Calu3 (cell line): ENCODE measurements at regions not wholly inside any gene's neighbourhood (a gene's known extent, or its start where the extent isn't known, plus 50 kb on each side); places are given as distances from the start of the nearest gene placed in this dataset.

Source experiments
- BruUV-seq: library from RNA; stranded (reverse); fragments of 400-500 nt; replicated peaks from 2 replicates; lab custom pipeline; 2021; lab: Mats Ljungman, UMichigan
- CTCF ChIA-PET: fragments of 300-600 bp; sonication (Branson Sonifier 250); formaldehyde crosslinking; loops from one replicate; lab custom pipeline; 2022; ENCODE audit warnings: antibody characterized with exemption; lab: Charles Lee
- DNase-seq: peaks from one replicate; pipeline ENCODE4 v3.0.0; 2022
- H3K27ac Mint-ChIP-seq: one replicate; pipeline ENCODE4 v1.8.0; 2022; ENCODE audit warnings: mixed read lengths; ENCODE audit not compliant: unreplicated experiment
- H3K27me3 Mint-ChIP-seq: one replicate; pipeline ENCODE4 v1.8.0; 2022; ENCODE audit warnings: mixed read lengths; ENCODE audit not compliant: unreplicated experiment
- H3K36me3 Mint-ChIP-seq: one replicate; pipeline ENCODE4 v1.8.0; 2022; ENCODE audit warnings: mild to moderate bottlenecking, moderate library complexity, mixed read lengths; ENCODE audit not compliant: insufficient read depth, unreplicated experiment
- H3K4me1 Mint-ChIP-seq: one replicate; pipeline ENCODE4 v1.8.0; 2022; ENCODE audit warnings: mild to moderate bottlenecking, low read depth, mixed read lengths; ENCODE audit not compliant: unreplicated experiment
- H3K4me3 Mint-ChIP-seq: one replicate; pipeline ENCODE4 v1.8.0; 2022; ENCODE audit warnings: mild to moderate bottlenecking, low read depth, moderate library complexity, mixed read lengths; ENCODE audit not compliant: unreplicated experiment
- H3K9me3 Mint-ChIP-seq: one replicate; pipeline ENCODE4 v1.8.0; 2022; ENCODE audit warnings: low read depth, mixed read lengths; ENCODE audit not compliant: unreplicated experiment
- intact Hi-C: fragments of 100-400 bp; cut with micrococcal nuclease; formaldehyde crosslinking; loops from one replicate; pipeline ENCODE4 v1.10.0; 2022; ENCODE audit not compliant: unreplicated experiment
- TF ChIP-seq, protein P1 (sequence below): fragments of 200-600 bp; IDR thresholded peaks from one replicate; pipeline ENCODE4 v1.8.0; 2022; ENCODE audit warnings: antibody characterized with exemption; ENCODE audit not compliant: unreplicated experiment

DNA sequence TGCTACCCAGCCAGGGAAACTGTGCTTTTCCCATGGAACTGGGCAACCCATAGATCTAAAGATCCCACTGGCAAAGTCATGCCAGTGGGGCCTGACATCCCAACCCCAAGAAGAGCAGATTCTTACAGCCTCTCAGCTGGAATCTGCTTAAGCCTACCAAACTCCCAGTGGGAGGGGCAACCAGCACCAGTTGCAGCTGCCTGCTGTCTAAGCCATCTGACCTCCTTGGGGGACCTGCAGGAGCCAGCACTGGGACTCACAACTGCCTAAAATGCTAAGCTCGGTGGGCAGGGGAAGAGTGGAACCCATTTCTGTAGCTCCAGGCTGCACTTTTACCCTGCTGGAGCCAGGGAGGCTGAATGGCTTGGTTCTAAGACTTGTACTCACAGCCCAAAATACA lies 770.7 kb upstream of the SLC8A1 start:
- H3K4me3 Mint-ChIP-seq = no peak overlapping the region
- no peak overlapping the region for H3K27ac Mint-ChIP-seq
- no peaks in the 10 kb centered on the region for H3K27me3 Mint-ChIP-seq
- intact Hi-C loops = no loop called here
- DNase-seq = no peak
- H3K36me3 Mint-ChIP-seq = no peaks in the 10 kb centered on the region
- H3K4me1 Mint-ChIP-seq = no peaks in the 10 kb centered on the region
- no TSS peak for BruUV-seq
- TF ChIP-seq, protein P1, sequence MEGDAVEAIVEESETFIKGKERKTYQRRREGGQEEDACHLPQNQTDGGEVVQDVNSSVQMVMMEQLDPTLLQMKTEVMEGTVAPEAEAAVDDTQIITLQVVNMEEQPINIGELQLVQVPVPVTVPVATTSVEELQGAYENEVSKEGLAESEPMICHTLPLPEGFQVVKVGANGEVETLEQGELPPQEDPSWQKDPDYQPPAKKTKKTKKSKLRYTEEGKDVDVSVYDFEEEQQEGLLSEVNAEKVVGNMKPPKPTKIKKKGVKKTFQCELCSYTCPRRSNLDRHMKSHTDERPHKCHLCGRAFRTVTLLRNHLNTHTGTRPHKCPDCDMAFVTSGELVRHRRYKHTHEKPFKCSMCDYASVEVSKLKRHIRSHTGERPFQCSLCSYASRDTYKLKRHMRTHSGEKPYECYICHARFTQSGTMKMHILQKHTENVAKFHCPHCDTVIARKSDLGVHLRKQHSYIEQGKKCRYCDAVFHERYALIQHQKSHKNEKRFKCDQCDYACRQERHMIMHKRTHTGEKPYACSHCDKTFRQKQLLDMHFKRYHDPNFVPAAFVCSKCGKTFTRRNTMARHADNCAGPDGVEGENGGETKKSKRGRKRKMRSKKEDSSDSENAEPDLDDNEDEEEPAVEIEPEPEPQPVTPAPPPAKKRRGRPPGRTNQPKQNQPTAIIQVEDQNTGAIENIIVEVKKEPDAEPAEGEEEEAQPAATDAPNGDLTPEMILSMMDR = no peak
- H3K9me3 Mint-ChIP-seq = peaks cover 8% of the 10 kb centered on the region
- CTCF ChIA-PET = interaction anchor here (0.6 kb wide), 1 partner anchor 773 kb away, joined by 5 read pairs; no protein-coding TSS in a partner anchor

DNA sequence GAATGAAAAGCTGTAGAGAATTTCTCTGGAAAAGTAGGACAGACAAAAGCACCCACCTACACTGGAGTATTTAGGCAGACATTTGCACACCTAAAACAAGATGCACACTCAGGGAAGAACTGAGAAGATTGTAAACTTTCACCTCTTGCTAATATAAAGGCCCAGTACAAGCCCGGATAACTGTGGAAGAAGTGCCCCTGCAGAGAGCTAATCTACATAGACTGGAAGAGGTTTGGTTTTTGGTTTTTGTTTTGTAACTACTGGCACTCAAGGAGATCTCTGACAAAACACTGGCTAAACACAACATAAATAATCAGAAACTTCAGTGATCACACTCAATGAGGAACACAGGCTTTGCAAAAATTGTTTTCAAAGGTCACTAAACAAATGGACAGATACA lies 782.2 kb upstream of the SLC8A1 start:
- no peaks in the 10 kb centered on the region for H3K27me3 Mint-ChIP-seq
- H3K27ac Mint-ChIP-seq = no peak overlapping the region
- no peak for DNase-seq
- BruUV-seq = no TSS peak
- peaks cover 5% of the 10 kb centered on the region for H3K9me3 Mint-ChIP-seq
- H3K4me3 Mint-ChIP-seq = no peak overlapping the region
- no peaks in the 10 kb centered on the region for H3K36me3 Mint-ChIP-seq
- CTCF ChIA-PET = no interaction called here
- H3K4me1 Mint-ChIP-seq = no peaks in the 10 kb centered on the region
- TF ChIP-seq, protein P1 = no peak
- intact Hi-C loops = no loop called here

GRCh38 chr2:41241325-41242000 lies 789.6 kb upstream of the SLC8A1 start:
- H3K9me3 Mint-ChIP-seq = peaks cover 9% of the 10 kb centered on the region
- no peaks in the 10 kb centered on the region for H3K4me1 Mint-ChIP-seq
- BruUV-seq = no TSS peak
- no peak overlapping the region for H3K4me3 Mint-ChIP-seq
- no peak overlapping the region for H3K27ac Mint-ChIP-seq
- intact Hi-C loops = no loop called here
- TF ChIP-seq, protein P1 = no peak
- no peak for DNase-seq
- H3K36me3 Mint-ChIP-seq = no peaks in the 10 kb centered on the region
- no peaks in the 10 kb centered on the region for H3K27me3 Mint-ChIP-seq
- CTCF ChIA-PET = no interaction called here

DNA sequence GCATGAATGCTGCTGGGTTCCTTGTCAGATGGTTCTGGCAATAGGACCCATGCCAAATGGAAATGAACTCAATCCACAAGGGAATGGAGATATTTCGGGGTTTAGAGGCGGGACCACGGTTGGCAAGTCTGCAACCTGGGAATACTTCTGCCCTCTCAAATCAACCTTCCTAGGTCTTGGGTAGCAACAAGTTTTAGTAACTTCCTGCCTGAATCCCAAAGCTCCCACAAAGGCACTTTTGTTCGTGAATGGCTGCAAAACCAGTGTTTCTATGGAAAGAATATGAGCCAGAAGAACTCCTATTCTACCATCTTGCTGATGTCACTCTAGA lies 790.1 kb upstream of the SLC8A1 start:
- H3K9me3 Mint-ChIP-seq = peaks cover 9% of the 10 kb centered on the region

More for the DNA sequence above, 790.1 kb upstream of the SLC8A1 start:
- H3K27me3 Mint-ChIP-seq = no peaks in the 10 kb centered on the region
- H3K36me3 Mint-ChIP-seq = no peaks in the 10 kb centered on the region
- intact Hi-C loops = no loop called here
- TF ChIP-seq, protein P1 = no peak
- no peaks in the 10 kb centered on the region for H3K4me1 Mint-ChIP-seq
- H3K27ac Mint-ChIP-seq = no peak overlapping the region
- no peak for DNase-seq
- CTCF ChIA-PET = no interaction called here
- H3K4me3 Mint-ChIP-seq = no peak overlapping the region
- no TSS peak for BruUV-seq
